A673 (cell line): ENCODE measurements at regions not wholly inside any gene's neighbourhood (a gene's known extent, or its start where the extent isn't known, plus 50 kb on each side); places are given as distances from the start of the nearest gene placed in this dataset.

ENCODE experiments used
- CTCF ChIP-seq: fragments of 300-800, 200-600 bp; sonication (generic); conservative IDR thresholded peaks from 2 replicates; pipeline ENCODE4 v1.5.1; 2017; ENCODE audit warnings: low read depth, mild to moderate bottlenecking, antibody characterized with exemption, low read length, moderate library complexity, mixed read lengths
- EZH2 ChIP-seq: fragments of 200-600 bp; sonication (generic); IDR thresholded peaks from 2 replicates; pipeline ENCODE4 v1.6.1; 2017; ENCODE audit warnings: borderline replicate concordance, low read depth, mild to moderate bottlenecking, mixed read lengths, antibody characterized with exemption, low read length; ENCODE audit not compliant: poor library complexity, severe bottlenecking

GRCh38 chr3:6468589-6468988 lies 392.3 kb upstream of the GRM7 start:
- TF ChIP-seq CTCF (no peak), EZH2 (no peak)
